HG02678 (cell line): ENCODE measurements at regions not wholly inside any gene's neighbourhood (a gene's known extent, or its start where the extent isn't known, plus 50 kb on each side); places are given as distances from the start of the nearest gene placed in this dataset.

Experiments
- ATAC-seq: cut with Tn5 transposase; IDR thresholded peaks from one replicate; pipeline ENCODE4 v1.9.1; 2021; ENCODE audit warnings: mild to moderate bottlenecking, moderate library complexity; ENCODE audit not compliant: unreplicated experiment

- no peak for ATAC-seq
Measured at GRCh38 chr5:9861666-9862256, 231.6 kb upstream of the TAS2R1 start.

DNA sequence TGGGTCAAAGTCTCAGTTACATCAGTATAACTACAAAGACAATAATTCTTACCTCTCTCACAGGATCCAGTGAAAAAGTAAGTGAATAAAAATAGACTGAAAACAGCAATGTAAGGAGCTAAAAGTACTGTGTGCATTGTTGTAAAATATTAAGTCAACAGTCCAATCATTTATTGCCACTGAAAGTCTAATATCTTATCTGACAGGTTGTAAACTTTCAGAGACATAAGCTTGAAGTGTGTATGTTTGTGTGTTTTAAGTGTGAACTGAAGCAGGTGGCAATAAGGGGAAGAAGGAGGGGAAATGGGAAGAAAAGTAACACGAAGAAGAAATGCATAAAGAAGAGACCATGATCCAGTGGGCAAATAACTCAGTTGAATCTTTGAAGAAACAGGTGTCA, 229.7 kb upstream of the TAS2R1 start:
- ATAC-seq, result no peak

- no peak for ATAC-seq
Measured at GRCh38 chr5:9858043-9858442, 227.9 kb upstream of the TAS2R1 start.

GRCh38 chr5:9853309-9853708, 223.2 kb upstream of the TAS2R1 start:
- no peak for ATAC-seq

- no peak for ATAC-seq
Measured at GRCh38 chr5:9852671-9853070, 222.5 kb upstream of the TAS2R1 start.

- no peak for ATAC-seq
Measured at GRCh38 chr5:9851458-9851857, 221.3 kb upstream of the TAS2R1 start.

- ATAC-seq, result no peak
Measured at GRCh38 chr5:9850456-9850855, 220.3 kb upstream of the TAS2R1 start.

GRCh38 chr5:9847631-9848030, 217.5 kb upstream of the TAS2R1 start:
- ATAC-seq, result no peak

DNA sequence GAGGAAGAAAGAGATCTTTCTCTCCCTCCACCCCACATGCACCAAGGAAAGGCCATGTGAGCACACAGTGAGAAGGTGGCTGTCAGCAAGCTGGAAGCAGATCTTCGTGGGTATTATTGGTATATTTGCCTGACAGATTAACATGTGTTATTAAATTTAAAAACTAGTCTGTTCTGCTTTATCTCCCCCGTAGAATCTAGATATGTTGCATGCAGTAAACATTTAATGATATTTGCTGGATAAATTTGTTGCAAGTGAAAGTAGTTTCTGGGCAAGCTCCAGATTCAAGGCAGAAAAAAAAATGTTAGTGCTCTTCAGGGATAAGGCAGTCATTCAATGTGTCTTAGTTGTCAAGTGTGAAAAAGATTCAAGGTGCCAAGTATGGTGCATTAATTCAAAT, 215.0 kb upstream of the TAS2R1 start:
- ATAC-seq, result no peak

DNA sequence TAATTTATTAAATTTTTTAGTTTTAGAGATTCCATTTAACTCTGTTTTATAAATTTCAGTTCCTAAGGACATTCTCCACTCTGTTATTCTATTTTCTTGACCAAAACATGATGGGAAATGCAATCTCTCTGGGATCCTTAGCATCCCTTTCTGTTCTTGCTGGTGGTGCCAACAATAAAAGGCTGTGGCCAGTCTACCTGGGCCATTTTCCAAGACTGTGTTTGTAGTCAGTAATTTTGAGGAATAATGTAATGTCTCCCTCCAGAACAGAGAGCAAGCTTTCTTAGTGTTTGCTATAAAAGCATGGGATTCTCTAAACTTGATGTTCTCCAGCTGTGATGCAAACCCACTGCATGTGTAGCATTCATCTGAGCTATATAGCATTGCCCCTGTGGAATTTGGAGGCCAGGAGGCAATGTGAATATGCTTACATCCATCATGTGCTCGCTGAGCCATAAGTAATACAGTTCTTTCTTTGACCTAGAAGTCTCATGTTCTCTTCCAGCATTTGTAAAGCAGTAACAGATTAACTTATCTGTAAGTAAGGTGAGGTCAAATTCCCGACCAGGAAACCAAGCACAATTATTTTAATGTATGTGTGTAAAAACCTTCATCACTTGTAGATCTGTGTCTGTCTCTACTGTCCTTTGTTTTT, 211.5 kb upstream of the TAS2R1 start:
- ATAC-seq, result no peak

GRCh38 chr5:9838916-9839315, 208.8 kb upstream of the TAS2R1 start:
- no peak for ATAC-seq

DNA sequence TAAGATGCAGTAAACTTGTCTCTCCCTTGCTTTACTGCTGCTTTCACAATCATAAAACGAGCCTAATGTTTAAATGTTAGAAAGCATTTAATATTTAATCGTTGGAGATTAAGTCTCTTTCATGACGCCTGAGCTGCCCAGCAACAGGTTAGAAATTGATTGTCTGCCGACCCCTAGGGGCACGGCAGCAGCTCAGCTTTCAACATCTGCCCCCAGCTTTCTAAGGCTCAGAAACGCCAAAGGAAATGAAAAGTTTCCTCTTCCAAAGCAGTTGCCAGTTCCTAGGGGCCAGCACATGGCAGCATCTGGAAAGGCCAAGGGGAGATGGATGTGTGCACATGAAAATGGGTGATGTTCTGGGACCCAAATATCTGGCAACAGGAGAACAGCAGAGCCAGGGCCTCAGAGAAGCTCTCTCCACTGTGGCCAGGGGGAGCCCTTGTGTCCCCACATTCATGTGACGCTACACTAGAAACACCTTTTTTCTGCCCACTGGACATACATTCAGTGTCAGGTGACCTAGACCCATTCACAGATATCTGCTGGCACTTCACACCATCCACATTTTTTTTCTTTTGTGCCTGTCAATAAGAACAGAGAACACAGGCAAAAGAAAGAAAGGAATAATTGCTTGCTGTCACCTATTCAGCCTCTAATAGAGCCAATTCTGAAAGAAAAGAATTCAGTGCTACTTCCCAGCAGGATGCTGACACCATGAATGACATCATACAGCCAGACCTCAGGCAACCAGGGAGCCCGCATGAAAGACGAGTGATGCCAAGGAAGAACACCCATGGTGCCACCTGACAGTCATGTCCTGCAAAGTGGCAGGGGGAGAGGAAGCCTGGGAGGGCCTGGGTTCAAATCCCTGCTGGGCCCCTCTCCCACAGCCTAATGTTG, 205.0 kb upstream of the TAS2R1 start:
- no peak for ATAC-seq

DNA sequence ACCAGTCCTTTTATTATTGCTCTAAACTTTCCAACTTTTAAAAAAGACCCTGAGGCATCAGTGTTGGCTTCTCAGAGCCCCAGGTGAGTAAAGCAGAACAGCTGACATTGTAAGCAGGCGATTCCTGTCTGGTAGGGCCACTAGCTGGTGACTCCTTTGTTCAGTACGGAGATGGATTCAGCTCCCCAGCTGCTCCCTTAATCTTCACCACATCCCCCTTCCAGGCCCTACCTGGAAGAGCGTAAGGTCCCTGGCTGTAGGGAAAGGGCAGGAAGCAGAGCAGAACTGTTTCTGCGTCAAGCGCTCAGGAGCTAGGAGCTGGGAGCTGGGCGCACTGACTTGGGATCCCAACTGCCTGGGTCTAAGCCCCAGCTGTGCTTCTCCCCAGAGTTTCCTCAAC, 203.7 kb upstream of the TAS2R1 start:
- no peak for ATAC-seq

DNA sequence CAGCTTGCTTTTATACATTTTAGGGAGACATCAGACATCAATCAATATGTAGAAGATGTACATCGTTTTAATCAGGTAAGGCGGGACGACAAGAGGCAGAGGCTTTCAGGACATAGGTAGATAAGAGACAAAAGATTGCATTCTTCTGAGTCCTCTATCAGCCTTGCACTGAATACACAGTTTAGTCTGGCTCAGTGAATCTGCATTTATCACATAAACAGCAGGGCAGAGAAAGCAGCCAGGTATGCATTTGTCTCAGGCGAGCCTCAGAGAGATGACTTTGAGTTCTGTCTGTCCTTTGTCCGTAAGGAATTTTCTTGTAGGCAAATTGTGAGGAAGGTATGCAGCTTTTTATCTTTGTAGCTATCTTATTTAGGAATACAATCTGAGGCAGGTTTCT, 202.8 kb upstream of the TAS2R1 start:
- ATAC-seq, result no peak

GRCh38 chr5:9831823-9832222, 201.7 kb upstream of the TAS2R1 start:
- no peak for ATAC-seq

DNA sequence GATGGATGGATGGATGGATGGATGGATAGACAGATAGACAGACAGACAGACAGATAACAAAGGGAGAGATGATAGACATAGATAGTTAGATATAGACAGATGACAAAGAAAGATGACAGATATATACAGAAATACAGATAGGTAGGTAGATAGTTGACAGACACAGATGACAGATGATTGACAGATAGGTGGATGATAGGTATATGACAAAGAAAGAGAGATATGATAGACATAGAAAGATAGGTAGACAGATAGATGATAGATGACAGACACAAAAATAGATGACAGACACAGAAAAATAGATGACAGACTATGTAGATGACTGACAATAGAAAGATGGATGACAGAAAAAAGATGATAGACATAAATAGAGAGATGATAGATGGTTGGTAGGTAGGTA, 200.0 kb upstream of the TAS2R1 start:
- ATAC-seq, result no peak

GRCh38 chr5:9829621-9830020, 199.5 kb upstream of the TAS2R1 start:
- ATAC-seq, result no peak

- no peak for ATAC-seq
Measured at GRCh38 chr5:9820691-9821449, 190.7 kb upstream of the TAS2R1 start.

DNA sequence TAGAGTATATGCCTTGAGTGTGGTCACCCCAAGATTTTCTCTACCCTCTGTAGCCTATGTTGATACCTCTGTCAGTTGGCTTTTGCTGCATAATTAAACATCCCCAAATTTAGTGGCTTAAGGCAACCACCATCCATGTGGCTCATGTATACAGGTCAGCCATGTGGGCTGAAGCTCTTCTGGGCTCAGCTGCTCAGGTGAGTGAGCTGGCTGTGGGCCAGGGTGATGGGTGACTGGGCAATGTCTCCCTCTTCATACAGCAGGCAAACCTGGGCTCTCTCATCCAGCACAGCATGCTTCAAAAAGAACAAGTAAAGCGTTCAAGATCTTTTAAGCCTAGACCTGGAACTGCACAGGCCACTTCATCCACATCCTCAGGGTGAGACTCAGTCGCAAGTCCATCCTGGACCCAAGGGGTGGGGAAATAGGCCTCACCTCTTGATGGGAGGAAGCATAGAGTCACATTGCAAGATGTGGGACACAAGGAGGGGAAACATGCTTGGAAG, 188.2 kb upstream of the TAS2R1 start:
- ATAC-seq, result no peak

DNA sequence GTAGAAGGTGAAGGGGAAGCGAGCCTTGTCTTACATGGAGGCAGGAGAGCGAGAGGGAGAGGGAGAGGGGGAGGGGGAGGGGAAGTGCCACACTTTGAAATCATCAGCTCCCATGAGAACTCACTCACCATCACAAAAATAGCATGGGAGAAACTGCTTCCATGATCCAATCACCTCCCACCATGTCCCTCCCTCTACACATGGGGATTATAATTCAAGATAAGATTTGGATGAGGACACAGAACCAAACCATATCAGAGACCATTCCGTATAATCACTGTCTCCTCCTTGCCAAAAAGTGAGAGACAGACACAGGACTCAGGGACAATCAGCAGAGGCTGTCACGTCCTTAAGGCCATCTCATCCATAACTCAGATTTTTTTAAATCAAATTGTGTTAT, 187.7 kb upstream of the TAS2R1 start:
- no peak for ATAC-seq

DNA sequence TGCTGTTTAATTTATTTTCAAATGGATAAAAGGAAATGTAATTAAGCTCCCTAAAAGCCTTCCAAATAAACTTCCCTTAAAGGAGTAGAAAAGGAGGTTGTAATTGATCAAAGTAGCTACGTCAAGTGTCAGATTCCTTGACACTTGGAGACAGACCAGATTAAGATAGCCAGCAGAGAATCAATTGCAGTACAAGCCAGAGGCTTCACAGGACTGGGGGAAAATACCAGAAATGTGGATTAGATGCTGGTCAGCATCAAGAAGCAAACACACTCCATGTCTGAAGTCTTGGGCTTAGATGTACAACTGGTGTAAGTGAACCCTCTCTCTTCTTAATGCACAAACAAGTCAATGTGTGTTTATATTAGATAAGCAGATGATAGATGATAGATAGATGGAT, 184.9 kb upstream of the TAS2R1 start:
- ATAC-seq, result no peak
